H9 (cell line): ENCODE measurements at regions not wholly inside any gene's neighbourhood (a gene's known extent, or its start where the extent isn't known, plus 50 kb on each side); places are given as distances from the start of the nearest gene placed in this dataset.

Source experiments
- DNase-seq: peaks from one replicate; pipeline ENCODE4 v3.0.0-alpha.2; 2017
- H2AFZ ChIP-seq: one replicate; pipeline ENCODE4 v1.6.1; 2013; ENCODE audit warnings: mild to moderate bottlenecking, low read length, control low read depth, moderate library complexity
- H2AK5ac ChIP-seq: 2 replicates; pipeline ENCODE4 v1.6.1; 2013; ENCODE audit warnings: low read length, control low read depth, mixed read lengths; ENCODE audit not compliant: insufficient read length
- H2BK120ac ChIP-seq: one replicate; pipeline ENCODE4 v1.6.1; 2013; ENCODE audit warnings: low read depth, mild to moderate bottlenecking, low read length, control low read depth, inconsistent platforms; ENCODE audit not compliant: poor library complexity, severe bottlenecking
- H2BK12ac ChIP-seq: 2 replicates; pipeline ENCODE4 v1.6.1; 2013; ENCODE audit warnings: low read length, control low read depth, mixed read lengths, low read depth; ENCODE audit not compliant: insufficient read length
- H2BK15ac ChIP-seq: 2 replicates; pipeline ENCODE4 v1.6.1; 2013; ENCODE audit warnings: low read depth, low read length, control low read depth
- H2BK20ac ChIP-seq: one replicate; pipeline ENCODE4 v1.6.1; 2013; ENCODE audit warnings: low read depth, mild to moderate bottlenecking, low read length, control low read depth, inconsistent platforms; ENCODE audit not compliant: poor library complexity, severe bottlenecking
- H2BK5ac ChIP-seq: 2 replicates; pipeline ENCODE4 v1.6.1; 2013; ENCODE audit warnings: low read length, control low read depth, mixed read lengths; ENCODE audit not compliant: insufficient read length
- H3K14ac ChIP-seq: 2 replicates; pipeline ENCODE4 v1.6.1; 2013; ENCODE audit warnings: low read length, control low read depth; ENCODE audit not compliant: insufficient read depth
- H3K18ac ChIP-seq: 2 replicates; pipeline ENCODE4 v1.6.1; 2013; ENCODE audit warnings: low read depth, mild to moderate bottlenecking, mixed read lengths, low read length, control low read depth; ENCODE audit not compliant: insufficient read length
- H3K23ac ChIP-seq: 2 replicates; pipeline ENCODE4 v1.6.1; 2013; ENCODE audit warnings: low read length, control low read depth, mixed read lengths, low read depth; ENCODE audit not compliant: insufficient read length
- H3K23me2 ChIP-seq: 2 replicates; pipeline ENCODE4 v1.6.1; 2013; ENCODE audit warnings: low read depth, mild to moderate bottlenecking, mixed read lengths, low read length, control low read depth; ENCODE audit not compliant: insufficient read length, poor library complexity, severe bottlenecking
- H3K27ac ChIP-seq: 2 replicates; pipeline ENCODE4 v1.5.1; 2013; ENCODE audit warnings: low read length, control low read depth, mixed read lengths, low read depth; ENCODE audit not compliant: insufficient read length
- H3K27me3 ChIP-seq: 2 replicates; pipeline ENCODE4 v1.6.1; 2013; ENCODE audit warnings: low read length, control low read depth, inconsistent platforms; ENCODE audit not compliant: insufficient read depth
- H3K4ac ChIP-seq: 2 replicates; pipeline ENCODE4 v1.6.1; 2013; ENCODE audit warnings: low read depth, mild to moderate bottlenecking, control low read depth, inconsistent platforms, low read length, moderate library complexity
- H3K4me1 ChIP-seq: 2 replicates; pipeline ENCODE4 v1.6.1; 2013; ENCODE audit warnings: low read length, control low read depth, inconsistent platforms; ENCODE audit not compliant: insufficient read depth
- H3K4me2 ChIP-seq: 2 replicates; pipeline ENCODE4 v1.6.1; 2013; ENCODE audit warnings: low read length, control low read depth, mixed read lengths; ENCODE audit not compliant: insufficient read length, insufficient read depth
- H3K56ac ChIP-seq: 2 replicates; pipeline ENCODE4 v1.6.1; 2013; ENCODE audit warnings: low read depth, mild to moderate bottlenecking, mixed read lengths, low read length, control low read depth; ENCODE audit not compliant: insufficient read length
- H3K79me1 ChIP-seq: 2 replicates; pipeline ENCODE4 v1.6.1; 2013; ENCODE audit warnings: low read depth, mild to moderate bottlenecking, moderate library complexity, low read length, control low read depth, inconsistent platforms; ENCODE audit not compliant: insufficient read depth, poor library complexity, severe bottlenecking
- H3K79me2 ChIP-seq: 2 replicates; pipeline ENCODE4 v1.6.1; 2013; ENCODE audit warnings: low read length, control low read depth, inconsistent platforms; ENCODE audit not compliant: insufficient read depth
- H3K9ac ChIP-seq: 2 replicates; pipeline ENCODE4 v1.6.1; 2013; ENCODE audit warnings: low read length, control low read depth, mixed read lengths; ENCODE audit not compliant: insufficient read length; ENCODE audit errors: extremely low read depth
- H3K9me3 ChIP-seq: one replicate; pipeline ENCODE4 v1.6.1; 2013; ENCODE audit warnings: low read depth, low read length, inconsistent platforms; ENCODE audit not compliant: control insufficient read depth
- H3T11ph ChIP-seq: one replicate; pipeline ENCODE4 v1.6.1; 2013; ENCODE audit warnings: mild to moderate bottlenecking, low read length, control low read depth, inconsistent platforms
- H4K20me1 ChIP-seq: one replicate; pipeline ENCODE4 v1.6.1; 2013; ENCODE audit not compliant: control insufficient read depth, insufficient read length, insufficient read depth
- H4K5ac ChIP-seq: 2 replicates; pipeline ENCODE4 v1.6.1; 2013; ENCODE audit warnings: low read depth, mild to moderate bottlenecking, mixed read lengths, low read length, control low read depth; ENCODE audit not compliant: insufficient read length
- H4K8ac ChIP-seq: replicated peaks from 2 replicates; pipeline ENCODE4 v1.6.1; 2013; ENCODE audit warnings: low read length, control low read depth, mixed read lengths, low read depth; ENCODE audit not compliant: insufficient read length
- H4K91ac ChIP-seq: 2 replicates; pipeline ENCODE4 v1.6.1; 2013; ENCODE audit warnings: low read depth, mild to moderate bottlenecking, moderate library complexity, mixed read lengths, low read length, control low read depth; ENCODE audit not compliant: insufficient read length
- H3K27ac Mint-ChIP-seq, 3 experiments: 2 replicates in 2 of 3; 3 replicates in 1 of 3; pipeline ENCODE4 v1.8.0; 2020 to 2021; ENCODE audit warnings: mixed read lengths in 3 of 3, mild to moderate bottlenecking in 1 of 3, moderate library complexity in 1 of 3
- H3K27me3 Mint-ChIP-seq: 2 replicates; pipeline ENCODE4 v1.8.0; 2021; ENCODE audit warnings: low read depth, mild to moderate bottlenecking, moderate library complexity, mixed read lengths
- H3K36me3 Mint-ChIP-seq, 3 experiments: 2 replicates in 2 of 3; 3 replicates in 1 of 3; pipeline ENCODE4 v1.8.0; 2020 to 2021; ENCODE audit warnings: low read depth in 3 of 3, mixed read lengths in 3 of 3; ENCODE audit not compliant: insufficient read depth in 1 of 3
- H3K4me1 Mint-ChIP-seq, 2 experiments: 2 replicates each; pipeline ENCODE4 v1.8.0; 2020; ENCODE audit warnings: mixed read lengths in 2 of 2
- H3K4me3 Mint-ChIP-seq, 2 experiments: 2 replicates in 1 of 2; 3 replicates in 1 of 2; pipeline ENCODE4 v1.8.0; 2020 to 2021; ENCODE audit warnings: mild to moderate bottlenecking in 2 of 2, mixed read lengths in 2 of 2, moderate library complexity in 1 of 2
- H3K9me3 Mint-ChIP-seq, 2 experiments: 2 replicates in 1 of 2; 3 replicates in 1 of 2; pipeline ENCODE4 v1.8.0; 2020; ENCODE audit warnings: mild to moderate bottlenecking in 2 of 2, mixed read lengths in 2 of 2, moderate library complexity in 1 of 2
- CTCF ChIP-seq: fragments of 200-600 bp; sonication (generic); conservative IDR thresholded peaks from 3 replicates; pipeline ENCODE4 v1.8.0; 2021; ENCODE audit warnings: antibody characterized with exemption, mild to moderate bottlenecking
- WGBS: extraction: QIAGEN DNeasy Blood & Tissue Kit; methylation state at CpG from one replicate; pipeline ENCODE4 v1.1.7; 2013; ENCODE audit warnings: missing lambda C conversion rate, low lambda C conversion rate, mixed read lengths; ENCODE audit not compliant: insufficient read length; ENCODE audit errors: extremely low coverage; 5-methylcytosine and 5-hydroxymethylcytosine counted together

GRCh38 chr2:188217264-188217663, 74.4 kb upstream of the GULP1 start:
- Histone ChIP-seq H4K8ac (no peak overlapping the region), H3K9ac (no peak overlapping the region), H2BK120ac (no peak overlapping the region), H4K5ac (no peak overlapping the region), H3K27me3 (no peaks in the 10 kb centered on the region), H2BK20ac (no peak overlapping the region), H3K4me1 (no peaks in the 10 kb centered on the region), H4K20me1 (no peaks in the 10 kb centered on the region), H3K79me2 (no peaks in the 10 kb centered on the region), H3T11ph (no peak overlapping the region), H3K56ac (no peak overlapping the region), H2BK15ac (no peak overlapping the region), H3K4me2 (no peak overlapping the region), H3K18ac (no peak overlapping the region), H3K9me3 (no peaks in the 10 kb centered on the region), H2BK12ac (no peak overlapping the region), H2AFZ (no peak overlapping the region), H2BK5ac (no peak overlapping the region), H3K4ac (no peak overlapping the region), H2AK5ac (no peak overlapping the region), H3K23ac (no peak overlapping the region), H3K23me2 (no peaks in the 10 kb centered on the region), H3K27ac (no peak overlapping the region), H3K14ac (no peak overlapping the region), H4K91ac (no peak overlapping the region), H3K79me1 (no peaks in the 10 kb centered on the region)
- Mint-ChIP-seq H3K36me3 (no peaks in the 10 kb centered on the region), H3K4me3 (no peak overlapping the region), H3K27ac (no peak overlapping the region), H3K4me1 (peaks cover 5% of the 10 kb centered on the region in 2 experiments), H3K27me3 (no peaks in the 10 kb centered on the region), H3K9me3 (no peaks in the 10 kb centered on the region)
- TF ChIP-seq CTCF: no peak
- DNase-seq: peak; percentile 55
- WGBS: no CpG with 5 or more reads among the region's 4 CpGs
